Globus pallidus (tissue), 1 donor: ENCODE measurements at regions not wholly inside any gene's neighbourhood (a gene's known extent, or its start where the extent isn't known, plus 50 kb on each side); places are given as distances from the start of the nearest gene placed in this dataset.

Source experiments
- DNase-seq: peaks from one replicate; pipeline ENCODE4 v3.0.0-alpha.2; 2015; ENCODE audit warnings: low spot score

DNA sequence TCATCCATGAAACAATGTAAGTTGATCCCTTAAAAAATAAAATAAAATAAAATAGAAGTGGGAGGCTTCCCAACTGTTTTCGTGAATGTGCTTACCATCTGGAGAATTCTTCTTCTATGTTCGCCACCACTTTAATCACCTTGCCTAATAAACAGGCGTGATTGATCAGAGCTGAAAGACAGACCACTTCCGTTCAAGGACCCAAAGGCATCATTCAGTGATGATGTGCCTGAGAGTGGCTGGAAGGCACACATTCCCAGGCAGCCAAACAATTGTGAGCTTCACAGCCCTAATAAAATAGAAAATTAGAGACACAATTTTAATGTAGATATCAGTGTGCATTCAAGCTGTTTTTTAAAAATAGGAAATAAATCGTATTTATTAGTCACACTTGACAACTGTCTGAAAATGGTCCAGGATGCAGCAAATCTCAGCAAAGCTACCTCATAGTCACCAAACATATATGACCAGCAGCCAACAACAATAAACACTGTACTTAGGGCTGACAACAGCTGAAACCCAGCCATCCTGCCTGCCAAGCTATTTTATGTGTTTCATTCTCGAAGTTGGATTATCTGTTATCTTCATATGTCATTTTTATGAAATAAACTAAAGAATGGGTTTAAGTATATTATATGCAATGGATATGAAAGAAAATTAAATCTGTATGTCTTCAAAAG lies 163.2 kb upstream of the FAM9B start:
- DNase-seq, result no peak

DNA sequence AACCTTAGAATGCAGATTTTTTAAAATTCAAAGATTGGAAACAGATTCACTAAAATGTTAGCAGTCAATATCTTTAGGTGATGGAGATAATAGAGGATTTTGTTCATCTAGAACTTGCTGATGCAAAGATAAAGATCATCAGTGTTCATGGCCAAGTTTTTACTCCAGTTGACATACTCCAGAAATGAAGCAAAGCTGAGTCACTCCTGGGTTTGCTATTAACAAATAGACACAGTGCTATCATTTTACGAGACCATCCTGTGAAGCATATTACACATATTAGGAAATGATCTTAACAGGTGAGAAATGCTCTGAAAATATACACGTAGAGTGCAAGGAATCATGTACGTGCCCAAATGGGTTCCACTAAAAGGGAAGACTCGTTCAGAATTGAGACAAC lies 170.6 kb upstream of the FAM9B start:
- no peak for DNase-seq

DNA sequence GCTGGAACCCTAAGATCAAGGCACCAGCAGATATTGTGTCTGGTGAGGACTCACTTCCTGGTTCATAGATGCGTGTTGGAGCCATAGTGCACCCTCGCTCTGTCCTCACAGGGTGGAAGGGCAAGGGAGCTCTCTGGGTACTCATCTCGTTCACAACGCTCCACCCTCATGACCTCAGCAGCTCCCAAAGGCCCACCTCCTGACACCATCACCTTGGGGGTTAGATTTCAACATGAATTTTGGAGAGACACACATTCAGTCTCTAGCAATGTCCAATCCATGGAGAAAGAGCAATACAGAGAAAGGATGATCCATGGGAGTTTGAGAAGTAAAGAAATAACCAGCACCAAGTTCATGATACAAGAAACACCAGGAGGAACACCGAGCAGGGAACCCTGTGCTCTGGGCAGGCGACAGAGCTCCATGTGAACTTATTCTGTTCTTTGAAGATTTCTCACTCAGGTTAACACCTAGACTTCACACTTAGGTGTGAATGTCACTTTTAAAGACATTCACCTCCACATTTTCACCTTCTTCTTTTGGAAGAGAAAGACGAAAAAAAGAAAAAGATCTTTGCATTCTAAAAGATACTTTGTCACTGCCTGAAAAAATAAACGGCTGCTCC lies 171.8 kb upstream of the FAM9B start:
- no peak for DNase-seq

DNA sequence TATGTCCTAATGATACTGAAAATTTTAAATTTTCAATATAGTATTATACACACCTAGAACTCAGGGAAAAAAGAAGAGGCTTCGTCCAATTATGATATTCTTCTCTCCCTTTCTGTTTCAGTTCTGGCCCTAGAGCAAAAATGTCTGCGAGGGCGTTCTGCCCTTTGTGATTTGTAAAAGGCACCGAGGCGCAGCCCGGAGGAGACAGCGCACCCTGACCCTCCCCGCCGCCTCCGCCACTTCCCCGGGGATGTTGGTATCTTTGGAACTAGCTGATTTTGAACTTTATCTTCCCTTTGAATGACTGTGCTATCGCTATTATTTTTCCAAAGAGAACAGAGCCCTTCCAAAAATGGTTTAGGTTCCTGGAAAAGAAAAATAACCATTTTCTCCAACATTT lies 173.2 kb upstream of the FAM9B start:
- DNase-seq, result no peak

DNA sequence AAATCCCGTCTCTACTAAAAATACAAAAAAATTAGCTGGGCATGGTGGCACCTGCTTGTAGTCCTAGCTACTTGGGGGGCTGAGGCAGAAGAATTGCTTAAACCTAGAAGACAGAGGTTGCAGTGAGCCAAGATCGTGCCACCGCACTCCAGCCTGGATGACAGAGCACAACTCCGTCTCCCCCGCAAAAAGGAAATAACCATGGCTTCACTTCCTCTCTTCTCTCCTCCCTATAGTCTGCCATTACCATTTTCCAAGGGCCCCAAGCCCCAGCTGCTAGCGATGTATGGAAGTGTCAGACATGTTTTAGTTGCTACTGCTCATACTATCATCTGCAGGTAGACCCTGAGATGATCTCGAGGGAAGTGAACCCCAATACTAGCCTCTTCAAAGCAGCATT lies 177.3 kb upstream of the FAM9B start:
- no peak for DNase-seq

DNA sequence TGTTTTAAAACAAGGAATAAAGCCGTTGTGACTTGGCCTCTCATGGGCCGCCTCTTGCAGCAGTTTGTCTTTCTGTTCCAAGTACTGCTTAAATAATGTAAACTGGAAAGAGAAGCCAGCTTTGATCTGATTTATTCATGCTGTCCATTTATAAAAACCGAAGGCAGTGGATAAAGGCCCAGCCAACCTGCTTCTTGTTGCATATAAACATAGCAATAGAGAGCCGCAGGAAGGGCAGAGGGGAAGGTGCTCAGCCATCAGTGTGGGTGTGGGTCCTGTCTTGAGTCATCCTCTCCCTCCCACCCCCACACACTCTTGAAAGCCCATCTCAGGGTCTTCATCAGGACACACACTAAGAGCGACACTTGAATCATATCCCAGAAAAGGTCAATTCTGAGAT lies 187.9 kb upstream of the FAM9B start:
- no peak for DNase-seq

DNA sequence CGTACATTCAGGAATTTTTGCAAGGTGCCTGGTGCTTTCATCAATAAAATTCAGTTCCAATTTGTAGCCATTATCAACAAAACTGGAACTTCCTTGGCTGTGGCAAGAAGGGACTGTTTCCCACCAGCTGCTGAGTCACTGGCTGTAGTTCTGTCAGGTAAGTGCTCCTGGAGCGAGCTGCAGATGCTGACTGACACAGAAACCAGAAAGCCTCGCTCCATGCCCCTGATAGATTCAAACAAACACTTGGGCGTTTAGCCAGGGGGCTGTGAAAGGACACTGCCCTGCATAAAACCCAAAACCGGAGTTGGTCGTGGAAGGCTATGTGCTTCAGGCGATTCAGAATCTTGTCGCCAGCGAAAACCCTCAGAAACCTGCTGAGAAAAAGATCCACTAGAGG lies 188.4 kb upstream of the FAM9B start:
- no peak for DNase-seq

DNA sequence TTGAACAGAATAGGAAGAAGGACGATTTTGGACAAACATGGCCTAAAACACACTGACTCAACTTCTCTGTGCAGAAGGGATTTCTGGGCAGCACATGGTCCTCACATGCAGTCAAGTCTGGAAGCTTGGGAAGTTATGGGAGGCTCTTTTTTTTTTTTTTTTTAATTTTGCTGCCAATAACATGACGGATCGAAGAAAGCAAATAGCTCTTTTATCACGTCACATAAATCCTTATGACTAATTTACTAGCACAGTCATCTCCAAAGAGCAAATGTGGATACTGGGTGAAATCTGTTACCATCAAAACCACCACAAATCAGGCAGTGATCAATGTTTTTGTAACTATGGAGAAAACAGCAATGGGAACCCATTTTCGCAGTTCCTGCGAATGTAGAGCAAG lies 193.3 kb upstream of the FAM9B start:
- DNase-seq, result no peak

DNA sequence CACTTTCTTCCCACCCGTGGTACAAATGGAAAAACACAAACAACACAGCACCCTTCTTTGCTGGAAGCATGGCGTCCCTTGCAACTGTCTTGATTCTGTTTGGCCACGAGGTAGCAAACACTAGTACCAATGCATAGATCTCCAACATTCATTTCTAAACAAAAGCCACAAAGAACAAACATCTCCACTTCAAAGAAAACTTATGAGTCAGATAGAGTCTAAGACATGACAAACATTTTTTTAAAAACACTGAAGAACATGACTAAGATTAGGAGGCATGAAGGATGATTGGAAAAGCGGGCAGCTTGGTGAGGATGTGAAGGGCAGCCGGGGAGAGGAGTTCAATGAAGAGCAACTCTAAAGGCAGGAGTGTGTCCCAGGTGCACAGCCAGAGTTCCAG lies 197.6 kb upstream of the FAM9B start:
- no peak for DNase-seq

DNA sequence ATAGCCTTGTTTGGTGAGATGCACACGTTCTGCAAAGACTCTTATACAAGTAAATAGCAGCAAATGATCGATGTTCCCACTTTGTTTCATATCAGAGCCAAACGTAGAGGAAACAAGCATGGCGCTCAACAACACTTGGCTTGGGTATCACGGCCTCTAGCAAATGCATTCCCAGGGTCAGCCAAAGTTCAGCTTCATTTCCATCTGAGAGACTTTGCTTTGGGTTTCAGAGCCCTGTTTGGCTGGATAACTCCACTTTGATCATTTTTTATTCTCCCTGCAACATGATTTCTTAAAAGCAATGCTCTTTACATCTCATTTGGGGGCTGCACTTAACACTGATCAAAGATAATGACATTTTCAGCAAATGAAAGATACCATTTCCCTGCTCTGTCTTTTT lies 199.2 kb upstream of the FAM9B start:
- DNase-seq, result no peak

DNA sequence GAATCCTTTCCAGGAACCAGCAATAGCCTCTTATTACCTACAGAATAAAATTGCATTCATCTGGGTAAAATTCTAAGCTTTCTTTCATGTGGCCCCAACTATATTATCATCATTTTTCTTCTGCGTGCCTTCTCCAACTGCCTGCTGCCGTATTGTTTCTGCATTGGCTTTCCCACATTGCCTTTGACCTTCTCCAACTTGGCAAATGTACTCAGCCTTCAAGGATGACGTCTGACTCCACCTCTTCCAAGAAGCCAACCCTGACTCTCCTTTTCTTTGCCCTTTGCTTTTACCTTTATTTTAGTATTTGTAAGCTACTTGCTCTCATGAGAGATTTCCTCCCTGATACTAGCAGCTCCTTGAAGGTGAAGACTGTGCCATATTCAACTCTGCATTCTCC lies 200.4 kb upstream of the FAM9B start:
- no peak for DNase-seq

DNA sequence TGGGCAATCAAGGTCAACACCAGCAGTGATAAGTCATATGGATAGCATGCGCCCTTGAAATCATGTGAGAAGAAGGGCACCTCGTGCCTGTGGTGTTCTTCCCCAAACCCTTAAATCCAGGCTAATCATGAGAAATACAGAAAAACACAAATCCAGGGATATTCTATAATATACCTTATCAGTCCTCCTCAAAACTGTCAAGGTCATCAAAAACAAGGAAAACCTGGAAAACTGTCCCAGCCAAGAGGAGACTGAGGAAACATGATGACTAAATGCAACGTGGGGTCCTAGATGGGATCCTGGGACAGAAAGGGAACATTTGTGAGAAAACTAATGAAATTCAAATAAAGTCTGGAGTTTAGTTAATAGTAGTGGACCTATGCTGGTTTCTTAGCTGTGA lies 201.8 kb upstream of the FAM9B start:
- no peak for DNase-seq

DNA sequence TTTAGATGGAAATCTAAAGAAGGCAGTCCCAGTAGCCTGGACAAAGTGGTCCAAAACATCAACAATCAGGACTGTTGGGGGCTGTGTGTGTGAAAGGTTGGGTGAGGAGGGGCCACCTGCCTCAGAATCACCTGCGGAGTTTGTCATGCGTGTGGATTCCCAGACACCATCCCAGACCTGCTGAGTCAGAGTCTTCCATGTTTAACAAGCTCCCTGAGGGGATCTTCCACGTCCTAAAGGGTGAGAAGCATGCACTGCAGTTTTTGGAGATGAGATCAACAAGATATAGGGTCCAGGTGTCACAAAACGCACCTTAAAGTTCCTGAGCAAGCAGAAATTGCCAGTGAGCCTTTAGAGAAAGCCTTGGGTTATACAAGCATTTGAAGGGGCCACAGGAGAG lies 207.0 kb upstream of the FAM9B start:
- DNase-seq, result no peak

DNA sequence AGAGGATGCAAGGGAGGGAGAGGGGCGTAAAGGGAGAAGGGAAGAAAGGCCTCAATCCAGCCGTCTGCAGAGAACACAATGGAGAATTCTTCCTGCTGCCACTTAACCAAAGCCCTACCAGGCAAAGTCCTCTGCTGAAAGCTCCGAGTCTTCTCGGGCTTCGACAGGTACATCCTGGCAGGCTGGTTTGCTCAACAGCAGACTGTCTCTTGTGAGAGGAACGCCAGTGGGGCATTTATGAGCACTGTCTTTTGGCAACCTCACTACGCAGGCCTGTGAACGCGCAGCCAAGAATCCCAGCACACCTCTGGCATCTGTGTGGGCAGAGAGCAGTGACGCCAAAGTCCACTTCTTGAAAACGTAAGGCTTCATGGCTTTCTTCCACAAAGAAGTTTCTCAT lies 207.5 kb upstream of the FAM9B start:
- no peak for DNase-seq

DNA sequence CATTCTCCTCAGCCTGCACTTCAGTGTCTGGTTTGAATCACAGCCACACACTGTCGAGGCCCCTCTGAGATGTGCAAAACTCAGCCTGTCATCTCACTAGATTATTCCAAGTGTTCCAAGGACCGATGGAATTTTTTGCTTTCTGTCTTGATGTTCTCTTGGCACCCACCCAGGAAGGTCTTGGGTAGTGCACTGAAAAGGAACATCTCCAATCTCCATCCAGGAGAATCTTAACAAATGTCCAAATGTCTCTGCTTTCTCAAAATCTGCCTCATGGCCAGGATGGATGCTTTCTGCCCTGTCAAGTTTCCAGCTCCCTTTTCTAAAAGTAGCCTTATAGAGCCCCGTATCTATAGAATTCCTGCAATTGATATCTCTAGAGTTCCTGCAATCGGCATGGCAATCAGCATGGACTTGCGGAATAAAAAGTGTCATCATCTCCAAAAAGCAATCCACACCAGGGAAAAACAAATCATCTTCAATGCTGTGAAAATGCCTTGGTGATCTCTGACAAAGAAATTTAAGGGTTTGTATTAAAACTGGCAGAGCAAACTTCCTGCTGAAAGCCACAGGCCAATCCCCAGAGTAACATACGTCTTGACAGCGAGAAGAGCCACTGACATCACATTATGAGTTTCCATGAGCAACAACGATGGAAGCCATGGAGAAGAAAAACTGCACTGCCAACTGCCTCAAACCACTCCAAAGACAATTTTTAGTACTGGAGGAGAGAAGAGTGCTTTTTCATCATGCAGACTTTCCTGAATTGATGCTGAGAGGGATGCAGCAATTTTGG lies 215.3 kb upstream of the FAM9B start:
- DNase-seq, result no peak

DNA sequence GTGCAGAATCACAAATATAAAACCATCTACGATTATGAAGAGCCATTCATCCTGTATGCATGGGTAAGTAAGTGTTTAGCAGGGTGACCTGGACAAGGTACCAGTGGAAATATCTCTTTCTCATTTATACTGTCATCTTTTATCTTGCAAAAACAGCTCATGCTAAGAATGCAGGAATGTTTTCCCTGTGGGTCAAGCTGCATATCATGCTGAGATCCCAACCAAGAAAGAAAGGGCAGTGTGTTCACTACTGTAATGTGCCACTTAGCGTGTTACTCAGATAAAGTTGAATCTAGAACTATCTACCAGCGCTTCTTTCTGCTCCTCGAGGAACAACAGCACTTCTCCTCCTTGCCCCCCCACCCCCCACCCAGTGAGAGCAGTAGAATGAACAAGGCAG lies 212.7 kb upstream of the TBL1X start:
- DNase-seq, result no peak

DNA sequence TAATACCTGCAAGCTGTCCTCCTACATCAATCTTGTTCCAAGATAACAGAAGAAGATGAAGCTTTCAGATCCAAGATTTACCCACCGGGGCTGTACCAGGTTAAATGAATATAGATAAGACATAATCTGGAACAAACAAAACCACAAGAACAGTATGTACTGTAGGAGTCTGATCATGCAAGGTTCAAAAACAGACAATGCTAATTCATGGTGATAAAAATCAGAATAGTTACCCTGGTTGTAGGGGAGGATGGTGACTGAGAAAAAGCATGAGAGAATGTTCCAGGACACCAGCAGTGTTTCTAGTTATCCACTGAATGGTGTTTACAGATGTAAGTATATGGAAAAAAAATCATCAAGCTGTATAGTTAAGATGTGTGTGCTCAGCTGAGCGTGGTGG lies 211.6 kb upstream of the TBL1X start:
- DNase-seq, result no peak

DNA sequence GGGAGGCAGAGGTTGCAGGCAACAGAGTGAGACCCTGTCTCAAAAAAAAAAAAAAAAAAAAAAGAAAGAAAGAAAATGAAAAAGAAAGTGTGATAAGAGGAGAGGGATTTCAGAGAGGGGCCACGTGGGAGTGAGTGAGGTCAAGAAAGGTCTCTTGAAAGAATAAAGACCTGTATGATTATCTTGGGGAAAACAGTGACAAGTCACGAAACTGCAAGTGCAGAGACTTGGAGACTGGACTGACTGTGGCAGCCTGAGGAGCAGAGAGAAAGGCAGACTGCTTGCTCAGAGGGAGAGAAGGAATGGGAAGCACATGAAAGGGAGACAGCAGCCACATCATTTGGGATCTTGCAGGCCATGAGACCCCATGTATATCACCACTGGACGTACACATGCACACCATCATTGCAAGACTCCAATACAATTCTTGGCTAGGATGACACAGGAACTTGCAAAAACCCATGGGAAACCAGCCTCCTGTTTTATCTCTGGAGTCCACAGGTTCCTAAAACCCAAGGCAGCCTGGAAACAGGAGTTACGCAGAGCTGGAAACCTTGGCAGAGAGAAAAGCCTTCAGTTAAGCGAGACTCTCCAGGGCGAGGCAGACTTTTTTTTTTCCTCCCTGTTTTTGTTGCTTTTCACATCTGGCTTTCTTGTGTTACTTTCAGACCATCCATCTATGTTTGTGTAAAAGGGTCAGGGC lies 207.0 kb upstream of the TBL1X start:
- no peak for DNase-seq

DNA sequence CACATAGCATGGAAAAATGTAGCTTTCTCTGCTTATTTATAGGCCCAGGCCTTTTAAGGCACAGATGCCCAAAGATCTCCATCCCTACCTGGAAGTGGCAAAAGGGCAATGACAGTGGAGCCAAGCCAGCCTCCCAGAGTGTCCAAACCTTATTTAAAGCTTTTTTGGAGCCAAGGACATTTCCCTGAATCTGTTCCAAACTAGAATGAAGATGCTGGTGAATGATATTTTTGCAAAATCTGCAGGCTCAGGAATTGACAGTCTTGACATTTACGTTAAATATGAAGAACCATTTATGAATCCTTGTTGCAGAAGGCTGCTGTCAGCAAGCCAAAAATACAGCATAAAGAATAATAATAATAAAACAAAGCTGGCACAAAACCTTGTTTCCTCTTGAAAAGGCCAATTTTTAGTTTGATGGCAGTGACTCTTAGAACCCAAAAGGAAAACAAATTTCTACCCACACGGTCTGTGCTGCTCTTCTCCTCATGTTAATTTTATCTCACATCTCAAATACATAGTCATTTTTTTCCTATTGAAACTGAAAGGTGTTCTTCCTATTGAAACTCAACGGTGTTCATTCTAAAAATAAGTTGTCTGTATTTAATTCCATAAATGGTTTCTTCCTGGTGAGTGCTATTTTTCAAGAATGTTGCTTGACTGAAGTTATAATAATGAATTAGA lies 206.3 kb upstream of the TBL1X start:
- no peak for DNase-seq

DNA sequence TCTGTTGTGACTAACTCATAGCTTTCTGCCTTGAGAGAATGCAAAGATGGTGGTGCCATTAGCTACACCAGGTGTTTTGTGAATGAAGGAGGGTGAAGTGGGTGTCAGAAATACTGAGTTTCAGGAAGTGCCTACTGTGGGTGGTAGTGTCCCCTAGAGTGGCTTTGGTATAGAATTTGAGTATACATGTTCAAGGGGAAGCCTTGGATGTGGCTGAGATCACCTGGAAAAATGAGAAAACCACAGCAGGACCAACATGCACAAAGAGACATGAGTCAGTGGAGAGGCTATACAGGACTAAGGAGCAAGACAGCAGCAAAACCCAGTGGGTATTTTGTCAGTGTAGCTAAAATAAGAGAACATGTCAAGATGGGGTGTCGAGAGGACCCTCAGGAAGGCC lies 204.3 kb upstream of the TBL1X start:
- DNase-seq, result no peak

DNA sequence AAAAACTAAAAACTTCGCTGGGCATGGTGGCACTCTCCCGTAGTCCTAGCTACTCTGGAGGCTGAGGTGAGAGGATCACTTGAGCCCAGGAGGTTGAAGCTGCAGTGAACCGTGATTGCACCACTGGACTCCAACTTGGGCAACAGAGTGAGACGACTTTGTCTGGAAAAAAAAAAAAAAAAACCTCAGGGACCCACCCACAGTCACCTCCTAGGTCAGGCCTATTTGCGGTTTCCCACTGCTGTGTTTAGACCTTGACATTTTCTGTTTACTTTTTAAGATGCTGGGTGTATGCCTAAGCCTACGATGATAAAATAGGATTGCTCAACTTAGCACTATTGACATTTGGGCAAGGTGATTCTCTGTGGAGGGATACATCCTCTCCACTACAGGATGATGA lies 197.4 kb upstream of the TBL1X start:
- DNase-seq, result no peak

DNA sequence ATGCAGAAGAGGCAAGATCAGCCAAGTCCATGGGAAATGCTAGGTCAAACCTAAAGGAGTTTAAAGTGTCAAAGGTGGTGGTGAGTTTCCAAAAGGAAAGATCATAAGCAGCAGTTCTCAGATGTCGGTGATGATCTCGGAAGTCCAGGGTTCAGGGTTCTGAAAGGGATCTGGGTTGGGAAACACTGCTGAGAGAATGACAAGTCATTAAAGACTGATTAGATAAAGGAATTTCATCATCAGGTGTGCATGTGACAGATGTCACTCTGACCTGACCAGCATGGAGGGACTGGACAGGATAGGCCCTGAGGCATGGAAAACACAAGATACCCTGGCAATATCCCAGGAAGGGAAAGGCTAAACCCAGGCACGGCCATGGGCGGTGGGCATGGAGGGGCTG lies 195.7 kb upstream of the TBL1X start:
- no peak for DNase-seq
